ENCODE measurements at regions not wholly inside any gene's neighbourhood (a gene's known extent, or its start where the extent isn't known, plus 50 kb on each side); places are given as distances from the start of the nearest gene placed in this dataset.
"Not testable (repeated sequence)": the region's sequence is repeated elsewhere in the genome, so short reads cannot be mapped to it uniquely, and the experiment has no call there.

GRCh38 chr2:209260281-209260680 is 163.6 kb upstream of the MAP2 start:
- no peaks in the 10 kb centered on the region for H3K9me3 ChIP-seq (ENCODE audit: control insufficient read depth, low read length, poor library complexity, severe bottlenecking)
- Mint-ChIP-seq H3K27me3 (no peaks in the 10 kb centered on the region), H3K4me3 (no peak overlapping the region), H3K4me1 (no peaks in the 10 kb centered on the region), H3K27ac (no peak overlapping the region), H3K36me3 (ENCODE audit: low read depth) (no peaks in the 10 kb centered on the region)
- ATAC-seq (no peak), DNase-seq (no peak)

DNA sequence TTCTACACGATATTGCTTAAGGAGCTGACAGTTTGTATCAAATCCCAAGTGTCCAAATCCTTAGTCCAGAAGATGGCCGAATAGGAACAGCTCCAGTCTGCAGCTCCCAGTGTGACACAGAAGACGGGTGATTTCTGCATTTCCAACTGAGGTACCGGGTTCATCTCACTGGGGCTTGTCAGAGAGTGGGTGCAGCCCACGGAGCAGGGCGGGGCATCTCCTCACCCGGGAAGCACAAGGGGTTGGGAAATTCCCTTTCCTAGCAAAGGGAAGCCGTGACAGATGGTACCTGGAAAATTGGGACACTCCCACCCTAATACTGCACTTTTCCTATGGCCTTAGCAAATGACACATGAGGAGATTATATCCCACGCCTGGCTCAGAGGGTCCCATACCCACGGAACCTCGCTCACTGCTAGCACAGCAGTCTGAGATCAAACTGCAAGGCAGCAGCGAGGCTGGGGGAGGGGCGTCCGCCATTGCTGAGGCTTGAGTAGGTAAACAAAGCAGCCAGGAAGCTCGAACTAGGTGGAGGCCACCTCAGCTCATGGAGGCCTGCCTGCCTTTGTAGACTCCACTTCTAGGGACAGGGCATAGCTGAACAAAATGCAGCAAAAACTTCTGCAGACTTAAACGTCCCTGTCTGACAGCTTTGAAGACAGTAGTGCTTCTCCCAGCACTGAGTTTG is 162.3 kb upstream of the MAP2 start:
- H3K27ac Mint-ChIP-seq; H3K27me3 Mint-ChIP-seq; H3K4me3 Mint-ChIP-seq; H3K4me1 Mint-ChIP-seq; H3K36me3 Mint-ChIP-seq (ENCODE audit: low read depth); ATAC-seq; H3K9me3 ChIP-seq (ENCODE audit: control insufficient read depth, low read length, poor library complexity, severe bottlenecking); DNase-seq: not testable (repeated sequence)

- ATAC-seq = no peak
- no peaks in the 10 kb centered on the region for H3K27me3 Mint-ChIP-seq
- DNase-seq = no peak
- no peak overlapping the region for H3K4me3 Mint-ChIP-seq
- no peaks in the 10 kb centered on the region for H3K4me1 Mint-ChIP-seq
- no peak overlapping the region for H3K27ac Mint-ChIP-seq
- no peaks in the 10 kb centered on the region for H3K36me3 Mint-ChIP-seq (ENCODE audit: low read depth)
- no peaks in the 10 kb centered on the region for H3K9me3 ChIP-seq (ENCODE audit: control insufficient read depth, low read length, poor library complexity, severe bottlenecking)
Observed at GRCh38 chr2:209269024-209269423, 154.8 kb upstream of the MAP2 start.

- Mint-ChIP-seq H3K4me3 (no peak overlapping the region), H3K27me3 (no peaks in the 10 kb centered on the region), H3K36me3 (ENCODE audit: low read depth) (no peaks in the 10 kb centered on the region), H3K27ac (no peak overlapping the region), H3K4me1 (no peaks in the 10 kb centered on the region)
- DNase-seq (no peak), ATAC-seq (no peak)
- no peaks in the 10 kb centered on the region for H3K9me3 ChIP-seq (ENCODE audit: control insufficient read depth, low read length, poor library complexity, severe bottlenecking)
Observed at GRCh38 chr2:209276000-209276399, 147.8 kb upstream of the MAP2 start.

GRCh38 chr2:209277444-209277843 is 146.4 kb upstream of the MAP2 start:
- ATAC-seq = no peak

DNA sequence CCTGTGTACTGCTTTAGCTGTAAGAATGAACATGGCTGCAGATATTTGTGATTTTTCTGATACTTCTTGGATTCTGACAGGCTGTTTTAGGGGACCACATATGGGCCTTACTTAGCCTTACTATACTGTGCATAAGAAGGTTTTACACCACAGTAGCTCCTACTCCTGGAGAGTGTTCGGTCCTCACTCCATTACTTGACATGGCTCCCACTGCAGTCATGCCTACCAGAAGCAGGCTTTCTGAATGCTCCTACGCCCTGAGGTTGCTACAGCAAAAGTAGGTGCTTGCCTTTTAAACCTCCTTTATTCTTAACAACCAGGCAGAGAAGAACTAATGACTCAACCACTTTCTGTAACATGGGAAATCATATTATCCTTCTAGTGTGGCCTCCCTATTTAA is 125.2 kb upstream of the MAP2 start:
- no peaks in the 10 kb centered on the region for H3K36me3 Mint-ChIP-seq (ENCODE audit: low read depth)
- H3K4me1 Mint-ChIP-seq = no peaks in the 10 kb centered on the region
- ATAC-seq (no peak), DNase-seq (no peak)
- H3K4me3 Mint-ChIP-seq = no peak overlapping the region
- no peaks in the 10 kb centered on the region for H3K9me3 ChIP-seq (ENCODE audit: control insufficient read depth, low read length, poor library complexity, severe bottlenecking)
- no peak overlapping the region for H3K27ac Mint-ChIP-seq
- no peaks in the 10 kb centered on the region for H3K27me3 Mint-ChIP-seq

More at GRCh38 chr2:209277444-209277843, 146.4 kb upstream of the MAP2 start:
- Mint-ChIP-seq H3K36me3 (ENCODE audit: low read depth) (no peaks in the 10 kb centered on the region), H3K27ac (no peak overlapping the region), H3K27me3 (no peaks in the 10 kb centered on the region), H3K4me1 (no peaks in the 10 kb centered on the region), H3K4me3 (no peak overlapping the region)
- DNase-seq = no peak
- no peaks in the 10 kb centered on the region for H3K9me3 ChIP-seq (ENCODE audit: control insufficient read depth, low read length, poor library complexity, severe bottlenecking)

GRCh38 chr2:209299478-209299877 is 124.4 kb upstream of the MAP2 start:
- not testable (repeated sequence) for H3K9me3 ChIP-seq (ENCODE audit: control insufficient read depth, low read length, poor library complexity, severe bottlenecking); H3K36me3 Mint-ChIP-seq (ENCODE audit: low read depth); H3K4me1 Mint-ChIP-seq; DNase-seq; H3K27ac Mint-ChIP-seq; H3K4me3 Mint-ChIP-seq; ATAC-seq; H3K27me3 Mint-ChIP-seq

- H3K36me3 Mint-ChIP-seq (ENCODE audit: low read depth) = not testable (repeated sequence)
Observed at GRCh38 chr2:209300766-209301165, 123.1 kb upstream of the MAP2 start.

GRCh38 chr2:209305026-209305425 is 118.8 kb upstream of the MAP2 start:
- H3K4me3 Mint-ChIP-seq = no peak overlapping the region
- H3K36me3 Mint-ChIP-seq (ENCODE audit: low read depth) = no peaks in the 10 kb centered on the region
- ATAC-seq = no peak
- no peaks in the 10 kb centered on the region for H3K4me1 Mint-ChIP-seq
- H3K27ac Mint-ChIP-seq = no peak overlapping the region
- H3K9me3 ChIP-seq (ENCODE audit: control insufficient read depth, low read length, poor library complexity, severe bottlenecking) = no peaks in the 10 kb centered on the region
- H3K27me3 Mint-ChIP-seq = no peaks in the 10 kb centered on the region
- no peak for DNase-seq

More at GRCh38 chr2:209300766-209301165, 123.1 kb upstream of the MAP2 start:
- not testable (repeated sequence) for DNase-seq; H3K27ac Mint-ChIP-seq; H3K4me3 Mint-ChIP-seq; H3K4me1 Mint-ChIP-seq; H3K27me3 Mint-ChIP-seq; ATAC-seq; H3K9me3 ChIP-seq (ENCODE audit: control insufficient read depth, low read length, poor library complexity, severe bottlenecking)

- H3K9me3 ChIP-seq (ENCODE audit: control insufficient read depth, low read length, poor library complexity, severe bottlenecking) = no peaks in the 10 kb centered on the region
- no peak for ATAC-seq
- Mint-ChIP-seq H3K27me3 (no peaks in the 10 kb centered on the region), H3K4me1 (no peaks in the 10 kb centered on the region), H3K4me3 (no peak overlapping the region), H3K27ac (no peak overlapping the region), H3K36me3 (ENCODE audit: low read depth) (no peaks in the 10 kb centered on the region)
- no peak for DNase-seq
Observed at GRCh38 chr2:209305746-209306196, 118.1 kb upstream of the MAP2 start.

GRCh38 chr2:209307161-209308001 is 116.5 kb upstream of the MAP2 start:
- DNase-seq = no peak
- Mint-ChIP-seq H3K27ac (no peak overlapping the region), H3K4me1 (no peaks in the 10 kb centered on the region), H3K27me3 (no peaks in the 10 kb centered on the region), H3K4me3 (no peak overlapping the region), H3K36me3 (ENCODE audit: low read depth) (no peaks in the 10 kb centered on the region)
- ATAC-seq = no peak
- no peaks in the 10 kb centered on the region for H3K9me3 ChIP-seq (ENCODE audit: control insufficient read depth, low read length, poor library complexity, severe bottlenecking)

GRCh38 chr2:209308415-209308814 is 115.4 kb upstream of the MAP2 start:
- no peaks in the 10 kb centered on the region for H3K9me3 ChIP-seq (ENCODE audit: control insufficient read depth, low read length, poor library complexity, severe bottlenecking)
- no peak overlapping the region for H3K27ac Mint-ChIP-seq
- H3K4me3 Mint-ChIP-seq = no peak overlapping the region
- H3K36me3 Mint-ChIP-seq (ENCODE audit: low read depth) = no peaks in the 10 kb centered on the region
- no peaks in the 10 kb centered on the region for H3K4me1 Mint-ChIP-seq
- no peak for ATAC-seq
- DNase-seq = no peak
- H3K27me3 Mint-ChIP-seq = no peaks in the 10 kb centered on the region

GRCh38 chr2:209311948-209312347 is 111.9 kb upstream of the MAP2 start:
- no peaks in the 10 kb centered on the region for H3K9me3 ChIP-seq (ENCODE audit: control insufficient read depth, low read length, poor library complexity, severe bottlenecking)
- H3K27me3 Mint-ChIP-seq = no peaks in the 10 kb centered on the region
- no peak overlapping the region for H3K27ac Mint-ChIP-seq
- DNase-seq (no peak), ATAC-seq (no peak)
- H3K36me3 Mint-ChIP-seq (ENCODE audit: low read depth) = no peaks in the 10 kb centered on the region
- no peak overlapping the region for H3K4me3 Mint-ChIP-seq
- no peaks in the 10 kb centered on the region for H3K4me1 Mint-ChIP-seq

- not testable (repeated sequence) for DNase-seq; H3K9me3 ChIP-seq (ENCODE audit: control insufficient read depth, low read length, poor library complexity, severe bottlenecking); H3K36me3 Mint-ChIP-seq (ENCODE audit: low read depth); ATAC-seq; H3K4me3 Mint-ChIP-seq; H3K27ac Mint-ChIP-seq; H3K4me1 Mint-ChIP-seq; H3K27me3 Mint-ChIP-seq
Observed at GRCh38 chr2:209312450-209312849, 111.4 kb upstream of the MAP2 start.
